Activated naive CD4-positive, alpha-beta T cell treated with anti-CD3 and anti-CD28 coated beads, Interleukin-2, amount 10 ng/mL, durations not matched to agents 7 days and 5 days (primary cell): ENCODE measurements at regions not wholly inside any gene's neighbourhood (a gene's known extent, or its start where the extent isn't known, plus 50 kb on each side); places are given as distances from the start of the nearest gene placed in this dataset.

Experiments used
- CTCF ChIA-PET: fragments of 350-600 bp; sonication (Branson Sonifier 250); formaldehyde crosslinking; loops from one replicate; lab custom pipeline; 2021; ENCODE audit warnings: antibody characterized with exemption; lab: Charles Lee
- DNase-seq: peaks from one replicate; pipeline ENCODE4 v3.0.0-alpha.2; 2020
- H3K27ac Mint-ChIP-seq: one replicate; pipeline ENCODE4 v1.8.0; 2021; ENCODE audit warnings: mild to moderate bottlenecking, moderate library complexity, mixed read lengths
- H3K27me3 Mint-ChIP-seq: one replicate; pipeline ENCODE4 v1.8.0; 2021; ENCODE audit warnings: mild to moderate bottlenecking, mixed read lengths
- H3K36me3 Mint-ChIP-seq: one replicate; pipeline ENCODE4 v1.8.0; 2021; ENCODE audit warnings: mixed read lengths
- H3K4me1 Mint-ChIP-seq: one replicate; pipeline ENCODE4 v1.8.0; 2021; ENCODE audit warnings: mixed read lengths
- H3K4me3 Mint-ChIP-seq: one replicate; pipeline ENCODE4 v1.8.0; 2021; ENCODE audit warnings: mild to moderate bottlenecking, moderate library complexity, mixed read lengths
- H3K9me3 Mint-ChIP-seq: one replicate; pipeline ENCODE4 v1.8.0; 2021; ENCODE audit warnings: mixed read lengths

DNA sequence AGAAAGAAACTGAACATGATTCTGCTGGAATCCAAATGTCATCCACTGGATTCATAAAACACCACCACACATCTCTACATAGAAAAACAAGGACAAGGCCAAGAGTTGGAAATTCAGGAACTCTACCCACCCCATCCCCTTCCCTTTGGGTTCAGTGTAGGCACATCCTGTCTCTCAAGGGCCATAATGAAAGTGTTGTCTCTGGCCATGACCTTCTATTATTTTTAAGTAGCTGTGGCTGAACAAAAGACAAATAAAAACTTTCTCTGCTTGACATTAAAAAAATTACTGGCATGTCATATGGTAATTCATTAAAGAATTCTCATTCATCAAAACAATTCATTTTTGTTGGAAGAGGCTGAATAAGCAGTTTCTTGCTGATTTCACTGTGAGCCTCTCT lies 54.9 kb upstream of the ZBTB18 start:
- H3K4me1 Mint-ChIP-seq = no peaks in the 10 kb centered on the region
- H3K36me3 Mint-ChIP-seq = no peaks in the 10 kb centered on the region
- no peak overlapping the region for H3K4me3 Mint-ChIP-seq
- CTCF ChIA-PET = no interaction called here
- H3K27ac Mint-ChIP-seq = no peak overlapping the region
- DNase-seq = no peak
- no peaks in the 10 kb centered on the region for H3K9me3 Mint-ChIP-seq
- no peaks in the 10 kb centered on the region for H3K27me3 Mint-ChIP-seq

DNA sequence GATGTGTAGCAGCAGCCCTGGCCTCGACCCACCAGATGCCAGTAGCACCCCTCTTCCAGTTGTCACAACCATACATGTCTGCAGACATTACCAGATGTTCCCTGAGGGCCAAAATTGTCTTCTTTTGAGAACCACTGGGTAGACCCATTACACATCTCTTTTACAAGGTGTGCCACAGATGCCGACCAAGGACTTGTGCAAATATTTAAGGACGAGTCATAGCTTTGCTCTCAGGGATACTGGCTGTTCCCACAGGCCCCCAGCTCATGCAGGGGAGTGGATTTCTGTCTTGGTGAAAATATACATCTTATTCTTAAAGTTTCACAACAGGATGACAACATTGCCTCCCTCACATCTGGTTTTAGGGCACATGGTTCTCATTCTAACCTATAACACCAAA lies 59.4 kb upstream of the ZBTB18 start:
- Mint-ChIP-seq H3K4me1 (no peaks in the 10 kb centered on the region), H3K27me3 (no peaks in the 10 kb centered on the region), H3K9me3 (peaks cover 3% of the 10 kb centered on the region), H3K36me3 (no peaks in the 10 kb centered on the region), H3K27ac (no peak overlapping the region), H3K4me3 (no peak overlapping the region)
- no peak for DNase-seq
- CTCF ChIA-PET = no interaction called here

DNA sequence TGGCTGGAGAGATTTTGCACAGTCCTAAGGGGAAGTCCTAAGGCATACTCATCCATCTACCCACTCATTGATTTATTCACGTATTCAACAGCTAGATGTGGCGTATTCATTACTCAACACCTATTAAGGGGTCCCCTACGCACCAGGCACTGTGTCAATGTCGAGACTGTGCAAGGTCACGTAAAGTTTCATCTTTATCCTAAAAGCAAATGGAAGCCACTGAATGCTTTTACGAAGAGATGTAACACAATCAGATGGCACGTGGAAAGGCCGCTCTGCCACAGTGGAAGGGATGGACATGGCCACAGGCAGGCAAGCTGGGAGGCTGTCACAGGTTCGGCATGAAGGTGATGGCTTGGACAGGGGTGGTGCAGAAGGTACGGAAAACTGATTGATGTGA lies 66.3 kb upstream of the ZBTB18 start:
- Mint-ChIP-seq H3K4me1 (no peaks in the 10 kb centered on the region), H3K36me3 (no peaks in the 10 kb centered on the region), H3K27me3 (no peaks in the 10 kb centered on the region), H3K4me3 (no peak overlapping the region), H3K9me3 (peaks cover under 1% of the 10 kb centered on the region), H3K27ac (no peak overlapping the region)
- CTCF ChIA-PET = no interaction called here
- no peak for DNase-seq

DNA sequence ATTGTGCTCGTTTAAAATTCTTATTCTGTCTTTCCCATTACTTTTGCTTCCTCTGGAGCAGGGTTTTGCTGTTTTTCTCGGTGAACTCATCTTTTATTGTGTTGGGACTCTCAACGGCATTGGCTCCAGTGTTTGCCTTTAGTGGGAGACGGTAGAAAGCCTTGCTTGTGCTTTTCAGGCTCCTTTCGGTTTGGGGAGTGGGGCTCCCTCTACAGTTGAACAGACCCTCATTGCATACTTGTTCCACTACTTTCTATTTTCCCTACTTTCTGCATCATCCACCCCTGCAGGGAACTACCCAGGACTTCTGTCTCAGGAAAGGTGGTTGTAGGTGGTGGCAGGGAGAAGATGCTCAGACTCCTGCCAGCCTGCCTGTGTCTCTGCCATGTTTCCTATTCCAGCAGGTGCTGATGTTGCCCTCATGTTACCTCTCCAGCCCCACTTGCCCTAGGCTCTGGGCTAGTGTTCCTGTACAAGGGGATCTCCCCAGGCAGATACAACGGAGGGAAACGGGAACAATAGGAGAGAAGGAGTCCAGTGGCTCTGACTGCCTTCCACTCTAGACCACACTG lies 68.5 kb upstream of the ZBTB18 start:
- H3K4me3 Mint-ChIP-seq = no peak overlapping the region
- CTCF ChIA-PET = no interaction called here
- H3K9me3 Mint-ChIP-seq = no peaks in the 10 kb centered on the region
- H3K4me1 Mint-ChIP-seq = no peaks in the 10 kb centered on the region
- no peaks in the 10 kb centered on the region for H3K27me3 Mint-ChIP-seq
- H3K27ac Mint-ChIP-seq = no peak overlapping the region
- no peaks in the 10 kb centered on the region for H3K36me3 Mint-ChIP-seq
- no peak for DNase-seq

DNA sequence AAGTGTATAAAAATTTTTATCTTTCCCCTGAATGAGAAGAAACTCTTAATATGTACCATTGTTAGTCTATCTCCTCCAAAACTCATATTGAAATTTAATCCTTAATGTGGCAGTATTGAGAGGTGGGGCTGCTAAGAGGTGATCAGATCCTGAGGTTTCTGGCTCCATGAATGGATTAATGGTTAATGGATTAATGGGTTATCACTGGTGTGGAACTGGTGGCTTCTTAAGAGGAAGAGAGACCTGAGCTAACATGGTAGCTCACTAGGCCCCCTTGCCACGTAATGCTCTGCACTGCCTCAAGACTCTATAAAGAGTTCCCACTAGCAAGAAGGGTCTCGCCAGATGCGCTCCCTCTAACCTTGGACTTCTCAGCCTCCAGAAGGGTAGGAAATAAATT lies 70.6 kb upstream of the ZBTB18 start:
- Mint-ChIP-seq H3K4me3 (no peak overlapping the region), H3K27ac (no peak overlapping the region), H3K4me1 (no peaks in the 10 kb centered on the region), H3K27me3 (no peaks in the 10 kb centered on the region), H3K36me3 (no peaks in the 10 kb centered on the region), H3K9me3 (no peaks in the 10 kb centered on the region)
- CTCF ChIA-PET = no interaction called here
- DNase-seq = no peak

DNA sequence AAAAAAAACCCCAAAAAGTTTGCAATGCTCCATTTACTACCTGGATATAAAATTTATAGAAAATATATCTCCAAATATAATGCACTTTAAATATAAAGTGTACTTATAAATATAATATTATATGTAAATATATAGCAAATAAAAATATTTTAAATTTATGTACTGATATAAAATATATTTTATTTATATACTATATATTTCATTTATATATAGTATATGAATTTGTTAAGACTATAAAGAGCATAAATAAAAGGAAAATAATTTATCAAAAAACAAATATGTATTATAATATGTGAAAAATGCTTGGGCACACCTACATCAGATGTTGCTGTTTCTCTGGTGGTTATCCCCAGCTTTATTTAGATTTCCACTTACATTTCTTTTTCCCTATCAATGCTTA lies 71.0 kb upstream of the ZBTB18 start:
- no peaks in the 10 kb centered on the region for H3K4me1 Mint-ChIP-seq
- no peak overlapping the region for H3K27ac Mint-ChIP-seq
- H3K4me3 Mint-ChIP-seq = no peak overlapping the region
- DNase-seq = no peak
- H3K27me3 Mint-ChIP-seq = no peaks in the 10 kb centered on the region
- no peaks in the 10 kb centered on the region for H3K9me3 Mint-ChIP-seq
- CTCF ChIA-PET = no interaction called here
- no peaks in the 10 kb centered on the region for H3K36me3 Mint-ChIP-seq

DNA sequence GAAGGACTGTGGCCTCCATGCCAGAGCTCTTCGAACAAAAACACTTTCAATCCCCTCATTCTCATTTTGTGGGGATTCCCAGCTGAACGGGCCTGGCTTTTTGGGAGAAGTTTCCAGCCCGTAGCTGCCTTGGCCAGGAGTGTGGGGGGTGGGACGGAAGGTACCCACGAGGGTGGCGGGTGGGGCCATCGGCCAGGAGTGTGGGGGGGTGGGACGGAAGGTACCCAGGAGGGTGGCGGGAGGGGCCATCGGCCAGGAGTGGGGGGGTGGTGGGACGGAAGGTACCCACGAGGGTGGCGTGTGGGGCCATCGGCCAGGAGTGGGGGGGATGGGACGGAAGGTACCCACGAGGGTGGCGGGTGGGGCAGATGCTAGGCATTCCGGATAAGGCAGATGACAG lies 71.7 kb upstream of the ZBTB18 start:
- Mint-ChIP-seq H3K36me3 (no peaks in the 10 kb centered on the region), H3K4me1 (no peaks in the 10 kb centered on the region), H3K27ac (no peak overlapping the region), H3K9me3 (no peaks in the 10 kb centered on the region), H3K4me3 (no peak overlapping the region), H3K27me3 (no peaks in the 10 kb centered on the region)
- CTCF ChIA-PET = no interaction called here
- DNase-seq = no peak

DNA sequence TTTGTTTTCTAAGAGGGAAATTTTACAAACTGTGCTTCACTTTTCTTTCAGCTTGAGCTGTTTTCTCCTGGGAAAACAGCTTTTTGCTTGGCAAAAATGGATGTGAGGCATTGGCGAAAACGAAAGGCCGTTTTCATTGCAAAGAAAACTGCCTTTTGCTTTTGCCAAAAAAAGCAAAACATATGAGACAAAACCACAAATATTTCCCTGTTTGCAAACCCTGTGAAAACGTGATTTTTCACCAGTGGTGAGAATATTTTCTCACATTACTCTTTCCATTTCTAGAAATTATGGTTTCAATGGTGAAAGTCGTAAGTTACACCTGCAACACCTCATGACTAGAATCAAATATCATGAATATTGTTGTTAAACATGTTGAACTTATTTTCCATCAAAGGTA lies 74.0 kb upstream of the ZBTB18 start:
- no peak for DNase-seq
- Mint-ChIP-seq H3K9me3 (no peaks in the 10 kb centered on the region), H3K36me3 (no peaks in the 10 kb centered on the region), H3K27me3 (peaks cover under 1% of the 10 kb centered on the region), H3K27ac (no peak overlapping the region), H3K4me1 (no peaks in the 10 kb centered on the region), H3K4me3 (no peak overlapping the region)
- CTCF ChIA-PET = no interaction called here

DNA sequence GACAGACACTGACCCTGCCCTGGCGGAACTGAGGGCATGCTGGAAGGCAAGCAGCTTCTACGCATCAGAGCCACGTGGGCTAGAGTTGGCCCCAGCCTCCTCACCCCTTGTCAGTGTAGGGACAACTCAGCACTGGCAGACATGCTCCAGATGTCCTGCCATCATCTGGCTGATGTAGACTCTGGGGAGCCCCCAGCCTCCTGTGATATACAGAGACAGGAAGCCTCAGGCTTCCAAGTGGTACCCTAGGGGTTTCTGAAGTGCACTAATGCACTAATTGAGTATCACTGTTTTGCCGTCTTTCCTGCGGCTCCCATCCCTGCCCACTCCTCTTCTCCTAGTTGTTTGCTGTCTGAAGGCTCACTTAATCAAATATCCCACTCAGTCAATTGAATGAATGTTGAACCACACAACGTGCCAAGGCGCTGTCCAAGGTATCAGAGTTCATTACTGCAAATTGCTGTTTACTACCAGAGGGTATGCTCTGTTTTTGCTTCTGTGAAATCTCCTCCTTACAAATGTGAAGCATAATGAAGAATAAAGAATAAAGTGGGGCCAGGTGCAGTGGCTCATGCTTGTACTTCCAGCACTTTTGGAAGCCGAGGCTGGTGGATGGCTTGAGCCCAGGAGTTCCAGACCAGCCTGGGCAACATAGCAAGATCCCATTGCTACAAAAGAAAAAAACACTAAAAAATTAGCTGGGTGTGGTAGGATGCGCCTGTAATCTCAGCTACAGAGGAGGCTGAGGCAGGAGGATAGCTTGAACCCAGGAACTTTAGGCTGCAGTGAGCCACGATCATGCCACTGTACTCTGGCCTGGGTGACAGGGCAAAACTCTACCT lies 76.4 kb upstream of the ZBTB18 start:
- no peaks in the 10 kb centered on the region for H3K36me3 Mint-ChIP-seq
- no peak overlapping the region for H3K4me3 Mint-ChIP-seq
- DNase-seq = no peak
- no peaks in the 10 kb centered on the region for H3K9me3 Mint-ChIP-seq
- H3K27ac Mint-ChIP-seq = no peak overlapping the region
- peaks cover 9% of the 10 kb centered on the region for H3K27me3 Mint-ChIP-seq
- no peaks in the 10 kb centered on the region for H3K4me1 Mint-ChIP-seq
- CTCF ChIA-PET = interaction anchor here (0.9 kb wide), 1 partner anchor 233 kb away, joined by 3 read pairs; no protein-coding TSS in a partner anchor

DNA sequence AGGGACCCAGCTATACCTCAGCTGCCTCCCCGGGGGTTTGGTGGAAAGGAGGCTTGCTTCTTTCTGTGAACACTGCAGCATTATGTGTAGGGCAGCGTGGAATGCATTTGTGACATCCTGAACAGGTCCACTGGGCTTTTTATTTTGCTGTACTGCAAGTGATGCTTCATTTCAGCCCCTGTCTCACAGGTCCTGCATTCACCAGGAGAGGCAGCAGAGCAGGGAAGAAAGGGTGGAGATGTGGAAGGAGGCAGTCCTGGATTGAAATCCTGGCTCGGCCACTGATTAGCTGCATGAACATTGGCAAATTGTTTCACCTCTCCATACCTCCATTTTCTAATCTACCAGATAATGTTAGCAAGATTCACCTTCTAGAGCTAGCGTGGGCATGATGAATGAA lies 77.9 kb upstream of the ZBTB18 start:
- Mint-ChIP-seq H3K9me3 (no peaks in the 10 kb centered on the region), H3K27me3 (peaks cover 9% of the 10 kb centered on the region), H3K27ac (no peak overlapping the region), H3K36me3 (no peaks in the 10 kb centered on the region), H3K4me3 (no peak overlapping the region), H3K4me1 (no peaks in the 10 kb centered on the region)
- CTCF ChIA-PET = no interaction called here
- no peak for DNase-seq

DNA sequence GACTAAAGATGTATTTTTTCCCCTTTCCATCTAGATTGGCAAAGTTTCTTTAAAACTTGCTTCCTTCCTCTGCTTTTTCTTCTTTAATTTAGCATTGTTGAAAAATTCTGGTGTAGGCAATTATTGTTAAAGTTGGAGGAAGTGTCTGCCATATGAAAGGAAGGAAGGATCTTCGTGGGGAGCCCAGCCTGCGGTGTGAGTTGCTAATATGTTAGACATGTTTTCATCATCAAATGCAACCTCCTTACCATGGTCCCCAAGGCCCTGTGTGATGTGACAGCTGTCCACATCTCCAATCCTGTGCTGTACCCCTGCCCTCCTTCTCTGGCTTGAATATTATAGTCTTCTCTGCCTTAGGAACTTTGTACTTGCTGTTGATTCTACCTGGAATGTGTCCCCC lies 81.0 kb upstream of the ZBTB18 start:
- no peak overlapping the region for H3K27ac Mint-ChIP-seq
- DNase-seq = no peak
- CTCF ChIA-PET = no interaction called here
- no peak overlapping the region for H3K4me3 Mint-ChIP-seq
- H3K9me3 Mint-ChIP-seq = no peaks in the 10 kb centered on the region
- H3K4me1 Mint-ChIP-seq = no peaks in the 10 kb centered on the region
- no peaks in the 10 kb centered on the region for H3K36me3 Mint-ChIP-seq
- H3K27me3 Mint-ChIP-seq = peaks cover 9% of the 10 kb centered on the region

DNA sequence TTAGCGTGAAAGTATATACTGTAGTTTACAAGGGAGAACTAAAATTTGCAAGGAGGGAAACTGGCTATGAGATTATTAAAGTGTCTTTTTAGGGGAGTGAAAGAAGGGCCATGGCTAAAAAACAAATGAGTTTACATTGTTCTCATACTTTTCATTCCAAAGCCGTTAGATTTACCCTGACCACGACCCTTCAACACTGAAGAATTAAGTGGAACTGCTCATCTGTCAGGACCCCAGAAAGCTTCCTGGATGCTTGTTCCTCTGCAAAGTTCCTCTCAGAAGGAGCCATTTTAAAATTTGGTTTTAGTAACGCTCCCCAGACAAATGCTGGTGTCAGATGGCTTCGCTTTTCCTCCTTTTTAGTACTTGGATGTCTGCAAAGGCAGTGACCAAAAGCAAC lies 82.7 kb upstream of the ZBTB18 start:
- Mint-ChIP-seq H3K9me3 (no peaks in the 10 kb centered on the region), H3K27ac (no peak overlapping the region), H3K4me1 (no peaks in the 10 kb centered on the region), H3K36me3 (no peaks in the 10 kb centered on the region), H3K4me3 (no peak overlapping the region), H3K27me3 (peaks cover 9% of the 10 kb centered on the region)
- DNase-seq = no peak
- CTCF ChIA-PET = no interaction called here

DNA sequence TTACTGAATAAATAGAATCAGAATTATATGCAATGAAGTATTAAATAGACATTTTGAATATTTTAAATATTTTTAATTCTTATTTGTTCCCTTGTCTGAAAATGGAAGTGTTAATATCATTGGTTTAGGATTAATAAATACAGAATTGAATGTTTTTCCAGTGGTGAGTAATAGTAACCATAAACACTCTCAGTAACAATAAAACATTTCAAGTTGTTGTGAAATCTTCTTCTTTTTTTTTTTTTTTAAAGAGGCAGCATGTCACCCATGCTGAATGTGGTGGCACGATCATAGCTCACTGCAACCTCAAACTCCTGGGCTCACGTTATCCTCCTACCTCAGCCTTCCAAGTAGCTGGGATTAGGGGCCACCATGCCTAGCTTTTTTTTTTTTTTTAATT lies 86.2 kb upstream of the ZBTB18 start:
- no peaks in the 10 kb centered on the region for H3K9me3 Mint-ChIP-seq

DNA sequence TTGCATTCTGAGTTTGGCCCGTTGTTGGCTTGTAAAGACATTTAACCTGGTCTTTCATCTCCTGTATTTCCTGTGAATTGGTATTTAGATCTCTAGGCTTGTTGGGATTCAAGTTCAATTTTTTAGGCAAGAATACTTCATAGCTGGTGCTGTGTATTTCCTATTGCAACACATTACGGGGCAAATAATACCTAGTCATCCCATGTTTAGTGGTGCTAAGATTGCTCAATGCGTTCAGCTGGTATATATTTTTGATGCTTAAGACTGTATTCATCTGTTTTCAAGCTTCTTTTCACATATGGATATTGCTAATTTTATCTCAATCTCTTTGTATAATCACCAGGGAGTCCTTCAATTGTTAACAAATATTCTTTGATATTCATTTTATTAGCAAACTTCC lies 87.5 kb upstream of the ZBTB18 start:
- CTCF ChIA-PET = no interaction called here
- peaks cover 3% of the 10 kb centered on the region for H3K27me3 Mint-ChIP-seq
- H3K36me3 Mint-ChIP-seq = no peaks in the 10 kb centered on the region
- H3K27ac Mint-ChIP-seq = no peak overlapping the region
- no peaks in the 10 kb centered on the region for H3K9me3 Mint-ChIP-seq
- H3K4me1 Mint-ChIP-seq = no peaks in the 10 kb centered on the region
- H3K4me3 Mint-ChIP-seq = no peak overlapping the region
- DNase-seq = no peak

More for the DNA sequence above, 86.2 kb upstream of the ZBTB18 start:
- Mint-ChIP-seq H3K4me1 (no peaks in the 10 kb centered on the region), H3K27me3 (peaks cover 3% of the 10 kb centered on the region), H3K27ac (no peak overlapping the region), H3K4me3 (no peak overlapping the region), H3K36me3 (no peaks in the 10 kb centered on the region)
- DNase-seq = no peak
- CTCF ChIA-PET = interaction anchor here (0.6 kb wide), 2 partner anchors 340 to 578 kb away, joined by 3 to 6 read pairs; no protein-coding TSS in a partner anchor

DNA sequence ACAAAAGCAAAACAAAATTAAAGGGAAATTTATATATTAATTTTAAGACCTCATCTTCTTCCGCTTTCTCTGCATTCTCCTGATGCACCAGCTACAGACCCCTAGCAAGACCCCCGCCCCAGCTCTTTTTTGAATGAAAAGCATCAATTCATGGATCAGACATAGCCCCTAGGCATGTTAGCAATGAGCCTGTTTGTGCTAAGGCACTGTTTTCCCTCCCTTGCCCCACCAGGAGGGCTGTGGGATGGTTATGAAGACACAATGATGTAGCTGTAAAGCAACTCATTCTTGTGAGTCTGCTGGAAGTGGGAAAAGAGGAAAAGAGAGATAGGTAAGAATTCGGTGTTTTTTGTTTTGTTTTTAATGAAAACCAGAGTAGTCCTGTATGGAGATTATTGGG lies 88.5 kb upstream of the ZBTB18 start:
- Mint-ChIP-seq H3K4me1 (no peaks in the 10 kb centered on the region), H3K27me3 (peaks cover 3% of the 10 kb centered on the region), H3K27ac (no peak overlapping the region), H3K4me3 (no peak overlapping the region), H3K9me3 (no peaks in the 10 kb centered on the region), H3K36me3 (no peaks in the 10 kb centered on the region)
- DNase-seq = no peak
- CTCF ChIA-PET = no interaction called here
